ENCODE measurements at regions not wholly inside any gene's neighbourhood (a gene's known extent, or its start where the extent isn't known, plus 50 kb on each side); places are given as distances from the start of the nearest gene placed in this dataset.
A peak's percentile ranks its signal among the peaks of the same experiment; 100 is the strongest.

DNA sequence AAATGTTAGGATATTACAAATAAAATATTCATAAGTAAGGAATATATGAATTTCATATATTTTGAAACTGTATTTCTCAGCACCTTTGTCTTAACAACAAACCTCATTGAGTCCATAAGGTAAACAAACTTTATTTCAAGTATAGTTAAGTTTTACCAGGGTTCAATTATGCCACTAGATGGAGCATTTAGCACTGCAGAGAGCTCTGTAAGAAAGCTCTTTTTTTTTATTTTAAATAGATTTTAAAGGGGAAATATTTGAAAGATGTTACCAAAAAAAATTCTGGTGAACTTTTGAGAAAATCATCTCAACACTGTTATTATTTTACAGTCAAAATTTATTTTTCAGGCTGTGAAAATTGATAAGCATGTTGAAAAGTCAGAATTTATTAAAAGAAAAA is 955.2 kb upstream of the EYS start:
- peak; percentile 53 for TF ChIP-seq CTCF (conservative IDR thresholded peaks at IDR 0.05)
- no peak for TF ChIP-seq EZH2 (IDR thresholded peaks at IDR 0.05; ENCODE audit: low read depth)

Measured in PC-9 (cell line).